Parathyroid adenoma (tissue), 2 donors: ENCODE measurements at regions not wholly inside any gene's neighbourhood (a gene's known extent, or its start where the extent isn't known, plus 50 kb on each side); places are given as distances from the start of the nearest gene placed in this dataset.

Experiments
- H2AFZ ChIP-seq: fragments of 300-600 bp; sonication (generic); one replicate; pipeline ENCODE4 v1.7.0; 2017; ENCODE audit warnings: antibody characterized with exemption, mild to moderate bottlenecking
- H3K27ac ChIP-seq: fragments of 300-600 bp; sonication (generic); one replicate; pipeline ENCODE4 v1.7.0; 2017
- H3K27me3 ChIP-seq: fragments of 300-600 bp; sonication (generic); one replicate; pipeline ENCODE4 v1.7.0; 2017; ENCODE audit warnings: low read length; ENCODE audit not compliant: control insufficient read depth, insufficient read depth
- H3K36me3 ChIP-seq: fragments of 300-600 bp; sonication (generic); one replicate; pipeline ENCODE4 v1.7.0; 2017; ENCODE audit warnings: low read length; ENCODE audit not compliant: control insufficient read depth, insufficient read depth
- H3K4me1 ChIP-seq: fragments of 300-600 bp; sonication (generic); one replicate; pipeline ENCODE4 v1.7.0; 2017; ENCODE audit warnings: control low read depth
- H3K4me2 ChIP-seq: fragments of 300-600 bp; sonication (generic); one replicate; pipeline ENCODE4 v1.7.0; 2017; ENCODE audit warnings: low read length
- H3K4me3 ChIP-seq: fragments of 300-600 bp; sonication (generic); one replicate; pipeline ENCODE4 v1.7.0; 2017; ENCODE audit warnings: low read depth, low read length
- H3K79me2 ChIP-seq: fragments of 300-600 bp; sonication (generic); one replicate; pipeline ENCODE4 v1.7.0; 2017; ENCODE audit warnings: control low read depth
- H3K9ac ChIP-seq: fragments of 300-600 bp; sonication (generic); one replicate; pipeline ENCODE4 v1.7.0; 2017; ENCODE audit warnings: mild to moderate bottlenecking
- H3K9me3 ChIP-seq: fragments of 300-600 bp; sonication (generic); one replicate; pipeline ENCODE4 v1.7.0; 2017; ENCODE audit warnings: low read length; ENCODE audit not compliant: control insufficient read depth
- TF ChIP-seq, protein P1 (sequence below): fragments of 300-600 bp; sonication (generic); IDR thresholded peaks from one replicate; pipeline ENCODE4 v1.7.0; 2017; ENCODE audit warnings: antibody characterized with exemption, mild to moderate bottlenecking
- donor health status: primary hyperparathyroidism.

DNA sequence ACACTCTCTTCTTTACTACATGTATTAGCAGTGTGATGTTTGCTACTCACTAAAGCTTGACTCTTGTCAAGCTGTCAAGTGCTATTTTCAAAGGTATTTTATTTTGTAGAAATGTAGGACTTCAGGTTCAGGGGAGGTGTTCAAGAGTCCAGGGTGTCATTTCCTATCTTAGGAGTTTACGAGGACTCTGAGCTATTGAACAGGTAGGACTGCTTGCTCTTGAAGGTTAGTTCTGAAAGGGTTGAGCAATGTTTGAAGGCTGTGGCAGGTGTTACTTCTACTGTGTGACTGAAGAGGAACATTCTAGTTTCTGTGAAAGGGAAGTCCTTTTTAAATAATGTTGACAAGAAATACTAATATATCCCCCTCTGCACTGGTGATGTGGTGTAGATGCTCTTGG, 1151.2 kb downstream of the PDHA2 start:
- Histone ChIP-seq H3K4me3 (no peak overlapping the region), H3K4me2 (no peak overlapping the region), H3K27ac (no peak overlapping the region), H3K4me1 (no peaks in the 10 kb centered on the region), H2AFZ (no peak overlapping the region), H3K9me3 (no peaks in the 10 kb centered on the region), H3K79me2 (no peaks in the 10 kb centered on the region), H3K27me3 (no peaks in the 10 kb centered on the region), H3K36me3 (no peaks in the 10 kb centered on the region), H3K9ac (no peak overlapping the region)
- TF ChIP-seq, protein P1, sequence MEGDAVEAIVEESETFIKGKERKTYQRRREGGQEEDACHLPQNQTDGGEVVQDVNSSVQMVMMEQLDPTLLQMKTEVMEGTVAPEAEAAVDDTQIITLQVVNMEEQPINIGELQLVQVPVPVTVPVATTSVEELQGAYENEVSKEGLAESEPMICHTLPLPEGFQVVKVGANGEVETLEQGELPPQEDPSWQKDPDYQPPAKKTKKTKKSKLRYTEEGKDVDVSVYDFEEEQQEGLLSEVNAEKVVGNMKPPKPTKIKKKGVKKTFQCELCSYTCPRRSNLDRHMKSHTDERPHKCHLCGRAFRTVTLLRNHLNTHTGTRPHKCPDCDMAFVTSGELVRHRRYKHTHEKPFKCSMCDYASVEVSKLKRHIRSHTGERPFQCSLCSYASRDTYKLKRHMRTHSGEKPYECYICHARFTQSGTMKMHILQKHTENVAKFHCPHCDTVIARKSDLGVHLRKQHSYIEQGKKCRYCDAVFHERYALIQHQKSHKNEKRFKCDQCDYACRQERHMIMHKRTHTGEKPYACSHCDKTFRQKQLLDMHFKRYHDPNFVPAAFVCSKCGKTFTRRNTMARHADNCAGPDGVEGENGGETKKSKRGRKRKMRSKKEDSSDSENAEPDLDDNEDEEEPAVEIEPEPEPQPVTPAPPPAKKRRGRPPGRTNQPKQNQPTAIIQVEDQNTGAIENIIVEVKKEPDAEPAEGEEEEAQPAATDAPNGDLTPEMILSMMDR: no peak

GRCh38 chr4:96992443-96992842, 1150.8 kb downstream of the STPG2 start:
- Histone ChIP-seq H3K36me3 (no peaks in the 10 kb centered on the region), H2AFZ (no peak overlapping the region), H3K79me2 (no peaks in the 10 kb centered on the region), H3K4me2 (no peak overlapping the region), H3K9me3 (no peaks in the 10 kb centered on the region), H3K4me1 (no peaks in the 10 kb centered on the region), H3K27ac (no peak overlapping the region), H3K4me3 (no peak overlapping the region), H3K9ac (no peak overlapping the region), H3K27me3 (no peaks in the 10 kb centered on the region)
- TF ChIP-seq, protein P1: no peak

GRCh38 chr4:96993560-96993959, 1149.7 kb downstream of the STPG2 start:
- H3K27ac ChIP-seq: no peak overlapping the region
- no peaks in the 10 kb centered on the region for H3K27me3 ChIP-seq
- no peak overlapping the region for H2AFZ ChIP-seq
- TF ChIP-seq, protein P1: no peak
- H3K79me2 ChIP-seq: no peaks in the 10 kb centered on the region
- no peaks in the 10 kb centered on the region for H3K36me3 ChIP-seq
- no peaks in the 10 kb centered on the region for H3K4me1 ChIP-seq
- H3K4me3 ChIP-seq: no peak overlapping the region
- H3K9me3 ChIP-seq: no peaks in the 10 kb centered on the region
- no peak overlapping the region for H3K9ac ChIP-seq
- no peak overlapping the region for H3K4me2 ChIP-seq

GRCh38 chr4:97003715-97004114, 1139.6 kb downstream of the STPG2 start:
- TF ChIP-seq, protein P1: no peak
- H3K4me3 ChIP-seq: no peak overlapping the region

DNA sequence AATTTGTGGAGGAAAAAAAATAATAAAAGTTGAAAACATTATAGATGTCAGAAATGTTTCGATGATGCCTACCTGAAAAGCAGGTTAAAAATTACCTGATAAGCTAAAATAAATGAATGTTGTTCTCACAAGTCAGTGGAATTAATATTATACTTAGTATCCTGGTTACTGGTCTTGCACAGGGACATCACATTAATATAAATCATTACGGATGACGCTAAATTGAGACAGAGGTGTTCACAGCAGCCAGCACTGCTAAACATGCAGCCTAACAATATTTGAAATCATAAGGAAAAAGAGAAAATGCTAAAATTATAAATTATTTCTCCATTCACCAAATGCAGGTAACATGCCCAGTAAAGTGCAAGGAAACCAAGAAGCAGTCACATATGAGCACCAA, 1130.0 kb downstream of the STPG2 start:
- TF ChIP-seq, protein P1: no peak
- no peak overlapping the region for H2AFZ ChIP-seq
- no peaks in the 10 kb centered on the region for H3K79me2 ChIP-seq
- no peak overlapping the region for H3K9ac ChIP-seq
- H3K27ac ChIP-seq: no peak overlapping the region
- no peaks in the 10 kb centered on the region for H3K9me3 ChIP-seq
- no peak overlapping the region for H3K4me2 ChIP-seq
- no peak overlapping the region for H3K4me3 ChIP-seq
- no peaks in the 10 kb centered on the region for H3K4me1 ChIP-seq
- H3K36me3 ChIP-seq: no peaks in the 10 kb centered on the region
- H3K27me3 ChIP-seq: no peaks in the 10 kb centered on the region

More at GRCh38 chr4:97003715-97004114, 1139.6 kb downstream of the STPG2 start:
- Histone ChIP-seq H3K27me3 (no peaks in the 10 kb centered on the region), H3K9ac (no peak overlapping the region), H3K9me3 (no peaks in the 10 kb centered on the region), H3K4me2 (no peak overlapping the region), H3K79me2 (no peaks in the 10 kb centered on the region), H3K4me1 (no peaks in the 10 kb centered on the region), H3K27ac (no peak overlapping the region), H2AFZ (no peak overlapping the region), H3K36me3 (no peaks in the 10 kb centered on the region)
